IMR-90 (cell line): ENCODE measurements at regions not wholly inside any gene's neighbourhood (a gene's known extent, or its start where the extent isn't known, plus 50 kb on each side); places are given as distances from the start of the nearest gene placed in this dataset.

ENCODE experiments used
- ATAC-seq: fragments of 200-7000 bp; cut with Tn5 transposase; 2 replicates; pipeline ENCODE4 v1.9.1; 2020; ENCODE audit warnings: low read depth, mild to moderate bottlenecking, moderate library complexity
- BruUV-seq: library from RNA; stranded (reverse); fragments of 400-500 nt; replicated peaks from 2 replicates; lab custom pipeline; 2021; lab: Mats Ljungman, UMichigan
- CTCF ChIA-PET: fragments of 300-600 bp; formaldehyde crosslinking; extraction: SDS; loops from one replicate; lab custom pipeline; 2021; ENCODE audit warnings: antibody characterized with exemption; lab: Yijun Ruan, JAX
- POLR2A ChIA-PET: fragments of 300-600 bp; sonication (Branson Sonifier 250); formaldehyde crosslinking; loops from one replicate; lab custom pipeline; 2022; ENCODE audit warnings: antibody characterized with exemption; ENCODE audit not compliant: unreplicated experiment; lab: Charles Lee
- DNase-seq: peaks from one replicate; pipeline ENCODE4 v3.0.0; 2013
- H2AFZ ChIP-seq: replicated peaks from 2 replicates; pipeline ENCODE3; 2013; ENCODE audit warnings: low read length, mild to moderate bottlenecking; ENCODE audit not compliant: poor library complexity
- H2AK5ac ChIP-seq: 2 replicates; pipeline ENCODE4 v1.6.1; 2013; ENCODE audit warnings: low read depth, low read length, inconsistent platforms
- H2AK9ac ChIP-seq: replicated peaks from 2 replicates; pipeline ENCODE3; 2013; ENCODE audit warnings: mild to moderate bottlenecking, low read depth, low read length, moderate library complexity; ENCODE audit not compliant: poor library complexity
- H2BK120ac ChIP-seq: 2 replicates; pipeline ENCODE4 v1.6.1; 2013; ENCODE audit warnings: low read depth, low read length, inconsistent platforms
- H2BK15ac ChIP-seq: 3 replicates; pipeline ENCODE4 v1.6.1; 2013; ENCODE audit warnings: low read depth, low read length, inconsistent platforms
- H2BK20ac ChIP-seq: 2 replicates; pipeline ENCODE4 v1.6.1; 2013; ENCODE audit warnings: low read depth, mild to moderate bottlenecking, inconsistent platforms, low read length, moderate library complexity
- H2BK5ac ChIP-seq: 2 replicates; pipeline ENCODE4 v1.6.1; 2013; ENCODE audit warnings: mild to moderate bottlenecking, low read depth, low read length, inconsistent platforms; ENCODE audit not compliant: poor library complexity, severe bottlenecking
- H3K14ac ChIP-seq: replicated peaks from 2 replicates; pipeline ENCODE4 v1.6.1; 2013; ENCODE audit warnings: low read depth, low read length, inconsistent platforms
- H3K18ac ChIP-seq: 2 replicates; pipeline ENCODE4 v1.6.1; 2013; ENCODE audit warnings: low read depth, low read length, control low read depth
- H3K23ac ChIP-seq: 2 replicates; pipeline ENCODE4 v1.6.1; 2013; ENCODE audit warnings: low read depth, low read length, inconsistent platforms
- H3K27ac ChIP-seq: 2 replicates; pipeline ENCODE4 v1.5.1; 2013; ENCODE audit warnings: mild to moderate bottlenecking, control low read depth, low read length; ENCODE audit not compliant: insufficient read depth
- H3K27me3 ChIP-seq: 2 replicates; pipeline ENCODE4 v1.6.1; 2013; ENCODE audit warnings: low read length; ENCODE audit not compliant: control insufficient read depth, insufficient read depth
- H3K36me3 ChIP-seq: 2 replicates; pipeline ENCODE4 v1.6.1; 2013; ENCODE audit warnings: low read length, mixed read lengths; ENCODE audit not compliant: control insufficient read depth, insufficient read depth
- H3K4ac ChIP-seq: 2 replicates; pipeline ENCODE4 v1.6.1; 2013; ENCODE audit warnings: low read depth, low read length, inconsistent platforms
- H3K4me1 ChIP-seq: 2 replicates; pipeline ENCODE4 v1.6.1; 2013; ENCODE audit warnings: low read length, mixed read lengths; ENCODE audit not compliant: control insufficient read depth, insufficient read depth
- H3K4me2 ChIP-seq: 2 replicates; pipeline ENCODE4 v1.6.1; 2013; ENCODE audit warnings: low read depth, mild to moderate bottlenecking, control low read depth, low read length, moderate library complexity
- H3K4me3 ChIP-seq: 2 replicates; pipeline ENCODE4 v1.5.1; 2013; ENCODE audit warnings: low read depth, mild to moderate bottlenecking, control low read depth, low read length, moderate library complexity; ENCODE audit not compliant: insufficient read depth
- H3K56ac ChIP-seq: 2 replicates; pipeline ENCODE4 v1.6.1; 2013; ENCODE audit warnings: low read length, inconsistent platforms; ENCODE audit not compliant: insufficient read depth; ENCODE audit errors: extremely low read depth
- H3K79me1 ChIP-seq, 2 experiments: 2 replicates each; pipeline ENCODE4 v1.6.1; 2013; ENCODE audit warnings: low read length in 2 of 2, inconsistent platforms in 1 of 2, low read depth in 1 of 2
- H3K9ac ChIP-seq: 2 replicates; pipeline ENCODE4 v1.6.1; 2013; ENCODE audit warnings: low read depth, low read length, control low read depth
- H3K9me1 ChIP-seq: 2 replicates; pipeline ENCODE4 v1.6.1; 2013; ENCODE audit warnings: low read length, inconsistent platforms; ENCODE audit not compliant: insufficient read depth
- H3K9me3 ChIP-seq: 2 replicates; pipeline ENCODE4 v1.6.1; 2013; ENCODE audit warnings: low read length; ENCODE audit not compliant: control insufficient read depth, insufficient read depth
- H4K20me1 ChIP-seq: 2 replicates; pipeline ENCODE4 v1.6.1; 2013; ENCODE audit warnings: low read length, inconsistent platforms; ENCODE audit not compliant: insufficient read depth
- H4K5ac ChIP-seq: 2 replicates; pipeline ENCODE4 v1.6.1; 2013; ENCODE audit warnings: mild to moderate bottlenecking, low read depth, low read length, control low read depth
- H4K8ac ChIP-seq, 2 experiments: 2 replicates each; pipeline ENCODE4 v1.6.1; 2013; ENCODE audit warnings: low read depth in 2 of 2, low read length in 2 of 2, control low read depth in 1 of 2, inconsistent platforms in 1 of 2
- H4K91ac ChIP-seq: 2 replicates; pipeline ENCODE4 v1.6.1; 2013; ENCODE audit warnings: low read depth, low read length, inconsistent platforms; ENCODE audit not compliant: insufficient read depth
- BHLHE40 ChIP-seq: fragments of 150-350 bp; IDR thresholded peaks from 2 replicates; pipeline ENCODE4 v1.6.1; 2016; ENCODE audit warnings: mild to moderate bottlenecking, low read depth, low read length
- CEBPB ChIP-seq: IDR thresholded peaks from 2 replicates; pipeline ENCODE4 v1.6.1; 2012; ENCODE audit warnings: low read depth, low read length, improper control_type of control experiment
- CHD1 ChIP-seq: IDR thresholded peaks from 2 replicates; pipeline ENCODE4 v1.6.1; 2012; ENCODE audit warnings: low read depth, low read length, improper control_type of control experiment
- FOS ChIP-seq: fragments of 150-350 bp; IDR thresholded peaks from 2 replicates; pipeline ENCODE4 v1.6.1; 2016; ENCODE audit warnings: low read depth, low read length
- MAFK ChIP-seq: IDR thresholded peaks from 2 replicates; pipeline ENCODE4 v1.6.1; 2012; ENCODE audit warnings: low read depth, low read length, improper control_type of control experiment
- MAZ ChIP-seq: IDR thresholded peaks from 2 replicates; pipeline ENCODE4 v1.6.1; 2012; ENCODE audit warnings: low read depth, mild to moderate bottlenecking, low read length, improper control_type of control experiment, moderate library complexity, borderline replicate concordance
- MXI1 ChIP-seq: IDR thresholded peaks from 2 replicates; pipeline ENCODE4 v1.6.1; 2012; ENCODE audit warnings: low read depth, mild to moderate bottlenecking, low read length, moderate library complexity, borderline replicate concordance
- NFE2L2 ChIP-seq: fragments of 150-350 bp; IDR thresholded peaks from 2 replicates; pipeline ENCODE4 v1.6.1; 2016; ENCODE audit warnings: low read depth, mild to moderate bottlenecking, low read length
- POLR2A ChIP-seq: IDR thresholded peaks from 2 replicates; pipeline ENCODE4 v1.6.1; 2012; ENCODE audit warnings: mild to moderate bottlenecking, low read depth, low read length
- RAD21 ChIP-seq: IDR thresholded peaks from 2 replicates; pipeline ENCODE4 v1.6.1; 2012; ENCODE audit warnings: low read length, improper control_type of control experiment
- RCOR1 ChIP-seq: IDR thresholded peaks from 2 replicates; pipeline ENCODE4 v1.6.1; 2012; ENCODE audit warnings: mild to moderate bottlenecking, low read length, improper control_type of control experiment; ENCODE audit not compliant: insufficient replicate concordance
- RFX5 ChIP-seq: IDR thresholded peaks from 2 replicates; pipeline ENCODE4 v1.8.0; 2012; ENCODE audit warnings: low read depth, mild to moderate bottlenecking, low read length, moderate library complexity
- SMC3 ChIP-seq: fragments of 150-350 bp; IDR thresholded peaks from 2 replicates; pipeline ENCODE4 v1.6.1; 2016; ENCODE audit warnings: low read depth, mild to moderate bottlenecking, antibody characterized with exemption, low read length, moderate library complexity
- WGBS, 2 experiments: methylation state at CpG; one replicate each; pipeline versions ENCODE4 v1.1.5 to v1.1.7; 2013; ENCODE audit warnings: missing lambda C conversion rate in 2 of 2; ENCODE audit not compliant: insufficient read length in 1 of 2; ENCODE audit errors: extremely low coverage in 2 of 2; 5-methylcytosine and 5-hydroxymethylcytosine counted together
- dilution Hi-C: fragments of 300-500 bp; cut with HindIII; formaldehyde crosslinking; loops from one replicate; pipeline ENCODE4 v1.14.3; 2018; ENCODE audit warnings: low sequenced_read_pairs; ENCODE audit not compliant: unreplicated experiment
- in situ Hi-C: fragments of 300-500 bp; cut with MboI; formaldehyde crosslinking; loops from 3 replicates; pipeline ENCODE4 v1.14.3; 2019; ENCODE audit warnings: low sequenced_read_pairs, inconsistent platforms, mixed read lengths
- intact Hi-C: fragments of 100-400 bp; cut with micrococcal nuclease; formaldehyde crosslinking; loops from 2 replicates; pipeline ENCODE4 v1.10.0; 2022
- TF ChIP-seq, protein P1 (sequence below): fragments of 150-350 bp; IDR thresholded peaks from 2 replicates; pipeline ENCODE4 v1.6.1; 2016; ENCODE audit warnings: low read depth, mild to moderate bottlenecking, low read length, moderate library complexity, borderline replicate concordance
- TF ChIP-seq, protein P2 (sequence below): conservative IDR thresholded peaks from 2 replicates; pipeline ENCODE4 v1.5.1; 2012; ENCODE audit warnings: mild to moderate bottlenecking, low read depth, low read length, improper control_type of control experiment
- TF ChIP-seq, protein P3 (sequence below): fragments of 150-350 bp; IDR thresholded peaks from 2 replicates; pipeline ENCODE4 v1.6.1; 2017; ENCODE audit warnings: mild to moderate bottlenecking, antibody characterized with exemption, low read length, low read depth

DNA sequence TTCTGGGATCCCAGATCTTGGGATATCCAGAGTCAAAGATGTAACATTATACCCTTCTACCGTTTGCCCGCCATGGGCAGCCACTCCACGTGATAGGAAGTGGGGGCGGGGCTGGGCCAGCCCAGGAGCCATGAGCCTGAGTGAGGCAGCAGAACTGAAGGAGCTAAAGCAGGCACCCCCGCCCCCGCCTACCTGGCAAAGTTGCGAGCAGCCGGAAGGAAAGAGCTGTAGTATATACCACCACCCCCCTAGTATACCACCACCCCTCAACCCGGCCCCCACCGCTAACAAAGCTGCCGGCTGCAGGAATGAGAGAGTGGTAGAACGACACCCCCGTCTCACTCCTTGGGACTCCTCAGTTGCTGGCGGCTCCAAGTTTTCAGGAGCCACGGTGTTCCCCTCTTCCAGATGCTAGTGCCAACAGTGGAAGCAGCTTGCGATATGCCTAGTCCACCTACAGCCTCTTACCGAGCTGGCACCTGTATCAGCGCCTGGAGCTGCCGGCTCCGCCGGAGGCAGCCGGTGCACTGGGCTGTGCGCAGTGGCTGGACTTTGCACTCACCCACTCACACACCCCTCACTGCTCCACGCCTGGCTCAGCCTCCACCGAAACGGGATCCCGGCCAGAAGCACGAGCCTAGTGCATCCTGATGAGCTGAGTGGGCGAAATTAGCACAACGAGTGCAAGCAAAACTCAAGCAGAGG lies 230.7 kb upstream of the PRR20A start:
- Histone ChIP-seq H4K5ac (no peak overlapping the region), H2BK20ac (no peak overlapping the region), H3K9ac (no peak overlapping the region), H3K9me1 (no peaks in the 10 kb centered on the region), H3K4me2 (no peak overlapping the region), H3K14ac (no peak overlapping the region), H3K79me1 (no peaks in the 10 kb centered on the region), H3K23ac (no peak overlapping the region), H3K4me3 (no peak overlapping the region), H2BK5ac (no peak overlapping the region), H2AK5ac (no peak overlapping the region), H2AK9ac (no peak overlapping the region), H3K27ac (no peak overlapping the region), H4K8ac (no peak overlapping the region), H3K4me1 (no peaks in the 10 kb centered on the region), H4K20me1 (no peaks in the 10 kb centered on the region), H3K18ac (no peak overlapping the region), H2AFZ (no peak overlapping the region), H3K4ac (no peak overlapping the region), H3K9me3 (peaks cover 9% of the 10 kb centered on the region), H3K56ac (no peak overlapping the region), H4K91ac (no peak overlapping the region), H3K36me3 (no peaks in the 10 kb centered on the region), H3K27me3 (no peaks in the 10 kb centered on the region), H2BK15ac (no peak overlapping the region), H2BK120ac (no peak overlapping the region)
- in situ Hi-C loops, result no loop called here
- POLR2A ChIA-PET, result no interaction called here
- dilution Hi-C loops, result no loop called here
- TF ChIP-seq NFE2L2 (no peak), CHD1 (no peak), SMC3 (no peak), RAD21 (no peak), RCOR1 (no peak), MAZ (no peak), POLR2A (no peak), FOS (no peak), BHLHE40 (no peak), RFX5 (no peak), CEBPB (no peak), MAFK (no peak), MXI1 (no peak)
- TF ChIP-seq, protein P1, sequence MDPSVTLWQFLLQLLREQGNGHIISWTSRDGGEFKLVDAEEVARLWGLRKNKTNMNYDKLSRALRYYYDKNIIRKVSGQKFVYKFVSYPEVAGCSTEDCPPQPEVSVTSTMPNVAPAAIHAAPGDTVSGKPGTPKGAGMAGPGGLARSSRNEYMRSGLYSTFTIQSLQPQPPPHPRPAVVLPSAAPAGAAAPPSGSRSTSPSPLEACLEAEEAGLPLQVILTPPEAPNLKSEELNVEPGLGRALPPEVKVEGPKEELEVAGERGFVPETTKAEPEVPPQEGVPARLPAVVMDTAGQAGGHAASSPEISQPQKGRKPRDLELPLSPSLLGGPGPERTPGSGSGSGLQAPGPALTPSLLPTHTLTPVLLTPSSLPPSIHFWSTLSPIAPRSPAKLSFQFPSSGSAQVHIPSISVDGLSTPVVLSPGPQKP, result no peak
- TF ChIP-seq, protein P2, sequence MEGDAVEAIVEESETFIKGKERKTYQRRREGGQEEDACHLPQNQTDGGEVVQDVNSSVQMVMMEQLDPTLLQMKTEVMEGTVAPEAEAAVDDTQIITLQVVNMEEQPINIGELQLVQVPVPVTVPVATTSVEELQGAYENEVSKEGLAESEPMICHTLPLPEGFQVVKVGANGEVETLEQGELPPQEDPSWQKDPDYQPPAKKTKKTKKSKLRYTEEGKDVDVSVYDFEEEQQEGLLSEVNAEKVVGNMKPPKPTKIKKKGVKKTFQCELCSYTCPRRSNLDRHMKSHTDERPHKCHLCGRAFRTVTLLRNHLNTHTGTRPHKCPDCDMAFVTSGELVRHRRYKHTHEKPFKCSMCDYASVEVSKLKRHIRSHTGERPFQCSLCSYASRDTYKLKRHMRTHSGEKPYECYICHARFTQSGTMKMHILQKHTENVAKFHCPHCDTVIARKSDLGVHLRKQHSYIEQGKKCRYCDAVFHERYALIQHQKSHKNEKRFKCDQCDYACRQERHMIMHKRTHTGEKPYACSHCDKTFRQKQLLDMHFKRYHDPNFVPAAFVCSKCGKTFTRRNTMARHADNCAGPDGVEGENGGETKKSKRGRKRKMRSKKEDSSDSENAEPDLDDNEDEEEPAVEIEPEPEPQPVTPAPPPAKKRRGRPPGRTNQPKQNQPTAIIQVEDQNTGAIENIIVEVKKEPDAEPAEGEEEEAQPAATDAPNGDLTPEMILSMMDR, result no peak
- TF ChIP-seq, protein P3, sequence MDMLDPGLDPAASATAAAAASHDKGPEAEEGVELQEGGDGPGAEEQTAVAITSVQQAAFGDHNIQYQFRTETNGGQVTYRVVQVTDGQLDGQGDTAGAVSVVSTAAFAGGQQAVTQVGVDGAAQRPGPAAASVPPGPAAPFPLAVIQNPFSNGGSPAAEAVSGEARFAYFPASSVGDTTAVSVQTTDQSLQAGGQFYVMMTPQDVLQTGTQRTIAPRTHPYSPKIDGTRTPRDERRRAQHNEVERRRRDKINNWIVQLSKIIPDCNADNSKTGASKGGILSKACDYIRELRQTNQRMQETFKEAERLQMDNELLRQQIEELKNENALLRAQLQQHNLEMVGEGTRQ, result no peak
- intact Hi-C loops, result no loop called here
- 90% methylated on average over 11 of the region's 30 CpGs; no CpG with 5 or more reads in 1 of the 2 experiments for WGBS, 2 experiments
- BruUV-seq, result no TSS peak
- no peak for DNase-seq
- no peak for ATAC-seq
- CTCF ChIA-PET, result interaction anchor here (0.6 to 0.8 kb wide), 2 partner anchors 18 to 1962 kb away, joined by 4 to 5 read pairs; no protein-coding TSS in a partner anchor
